ENCODE measurements at regions not wholly inside any gene's neighbourhood (a gene's known extent, or its start where the extent isn't known, plus 50 kb on each side); places are given as distances from the start of the nearest gene placed in this dataset.
"Not testable (repeated sequence)": the region's sequence is repeated elsewhere in the genome, so short reads cannot be mapped to it uniquely, and the experiment has no call there.

DNA sequence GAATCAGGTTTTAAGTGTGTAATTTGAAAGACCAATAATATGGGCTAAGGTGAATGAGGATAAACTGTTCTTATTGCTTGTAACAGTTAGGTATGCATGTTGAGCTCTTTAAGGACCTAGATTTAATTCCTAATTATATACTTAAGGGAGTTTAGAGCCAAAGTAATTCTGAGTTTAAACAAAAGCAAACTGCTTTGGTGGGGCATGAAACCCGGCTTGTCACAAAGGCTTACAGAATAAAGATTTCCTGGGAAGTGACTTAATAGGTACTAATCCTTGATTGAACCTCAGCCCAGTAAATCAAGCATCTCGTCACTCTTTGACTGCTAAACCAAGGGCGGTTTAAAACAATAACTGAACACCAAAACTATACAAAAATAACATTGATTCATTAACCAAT lies 1324.2 kb downstream of the RPA4 start:
- H3K4me3 Mint-ChIP-seq: no peak overlapping the region
- H3K4me1 Mint-ChIP-seq (ENCODE audit: low read depth): no peaks in the 10 kb centered on the region
- CTCF ChIA-PET: no interaction called here
- H3K9me3 Mint-ChIP-seq: no peaks in the 10 kb centered on the region
- DNase-seq (no peak), ATAC-seq (no peak)
- H3K27ac Mint-ChIP-seq: no peak overlapping the region
- POLR2A ChIA-PET: no interaction called here
- H3K27me3 Mint-ChIP-seq: no peaks in the 10 kb centered on the region
- intact Hi-C loops (cut with micrococcal nuclease): no loop called here
- H3K36me3 Mint-ChIP-seq (ENCODE audit: low read depth): no peaks in the 10 kb centered on the region
- TF ChIP-seq, protein P1, sequence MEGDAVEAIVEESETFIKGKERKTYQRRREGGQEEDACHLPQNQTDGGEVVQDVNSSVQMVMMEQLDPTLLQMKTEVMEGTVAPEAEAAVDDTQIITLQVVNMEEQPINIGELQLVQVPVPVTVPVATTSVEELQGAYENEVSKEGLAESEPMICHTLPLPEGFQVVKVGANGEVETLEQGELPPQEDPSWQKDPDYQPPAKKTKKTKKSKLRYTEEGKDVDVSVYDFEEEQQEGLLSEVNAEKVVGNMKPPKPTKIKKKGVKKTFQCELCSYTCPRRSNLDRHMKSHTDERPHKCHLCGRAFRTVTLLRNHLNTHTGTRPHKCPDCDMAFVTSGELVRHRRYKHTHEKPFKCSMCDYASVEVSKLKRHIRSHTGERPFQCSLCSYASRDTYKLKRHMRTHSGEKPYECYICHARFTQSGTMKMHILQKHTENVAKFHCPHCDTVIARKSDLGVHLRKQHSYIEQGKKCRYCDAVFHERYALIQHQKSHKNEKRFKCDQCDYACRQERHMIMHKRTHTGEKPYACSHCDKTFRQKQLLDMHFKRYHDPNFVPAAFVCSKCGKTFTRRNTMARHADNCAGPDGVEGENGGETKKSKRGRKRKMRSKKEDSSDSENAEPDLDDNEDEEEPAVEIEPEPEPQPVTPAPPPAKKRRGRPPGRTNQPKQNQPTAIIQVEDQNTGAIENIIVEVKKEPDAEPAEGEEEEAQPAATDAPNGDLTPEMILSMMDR (IDR thresholded peaks at IDR 0.05): no peak

DNA sequence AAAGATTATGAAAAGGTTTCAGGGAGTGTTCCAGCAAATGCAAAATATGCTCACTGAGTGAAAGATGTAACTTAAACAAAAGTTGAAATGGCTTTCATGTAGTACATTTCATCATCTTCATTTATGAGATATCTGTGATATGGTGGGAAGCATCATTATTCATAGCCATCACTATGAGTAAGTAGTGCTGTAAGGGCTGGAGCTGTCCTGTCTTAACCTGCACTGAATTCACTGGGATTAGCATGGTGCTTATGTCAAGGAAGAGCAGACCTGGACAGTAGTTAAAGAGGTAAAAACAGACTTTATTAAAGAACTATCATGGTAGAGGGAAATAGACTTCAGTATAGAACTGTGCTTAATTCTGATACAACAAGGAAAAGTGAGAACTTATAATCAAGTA lies 1347.3 kb downstream of the RPA4 start:
- intact Hi-C loops (cut with micrococcal nuclease): no loop called here
- ATAC-seq: no peak
- CTCF ChIA-PET: no interaction called here

DNA sequence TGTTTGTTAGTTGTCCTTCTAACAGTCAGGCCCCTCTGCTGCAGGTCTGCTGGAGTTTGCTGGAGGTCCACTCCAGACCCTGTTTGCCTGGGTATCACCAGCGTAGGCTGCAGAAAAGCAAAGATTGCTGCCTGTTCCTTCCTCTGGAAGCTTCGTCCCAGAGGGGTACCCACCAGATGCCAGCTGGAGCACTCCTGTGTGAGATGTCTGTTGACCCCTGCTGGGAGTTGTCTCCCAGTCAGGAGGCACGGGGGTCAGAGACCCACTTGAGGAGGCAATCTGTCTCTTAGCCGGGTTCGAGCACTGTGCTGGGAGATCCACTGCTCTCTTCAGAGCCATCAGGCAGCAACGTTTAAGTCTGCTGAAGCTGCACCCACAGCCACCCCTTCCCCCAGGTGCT lies 1356.4 kb downstream of the RPA4 start:
- H3K36me3 Mint-ChIP-seq (ENCODE audit: low read depth); H3K4me3 Mint-ChIP-seq; DNase-seq; H3K4me1 Mint-ChIP-seq (ENCODE audit: low read depth); ATAC-seq; POLR2A ChIA-PET; CTCF ChIA-PET; H3K27ac Mint-ChIP-seq; H3K27me3 Mint-ChIP-seq; intact Hi-C loops (cut with micrococcal nuclease); H3K9me3 Mint-ChIP-seq: not testable (repeated sequence)

More for the DNA sequence above, 1347.3 kb downstream of the RPA4 start:
- TF ChIP-seq, protein P1 (IDR thresholded peaks at IDR 0.05): no peak
- Mint-ChIP-seq H3K27me3 (no peaks in the 10 kb centered on the region), H3K4me3 (no peak overlapping the region), H3K9me3 (no peaks in the 10 kb centered on the region), H3K4me1 (ENCODE audit: low read depth) (no peaks in the 10 kb centered on the region), H3K27ac (no peak overlapping the region), H3K36me3 (ENCODE audit: low read depth) (no peaks in the 10 kb centered on the region)
- DNase-seq: no peak
- POLR2A ChIA-PET: no interaction called here

DNA sequence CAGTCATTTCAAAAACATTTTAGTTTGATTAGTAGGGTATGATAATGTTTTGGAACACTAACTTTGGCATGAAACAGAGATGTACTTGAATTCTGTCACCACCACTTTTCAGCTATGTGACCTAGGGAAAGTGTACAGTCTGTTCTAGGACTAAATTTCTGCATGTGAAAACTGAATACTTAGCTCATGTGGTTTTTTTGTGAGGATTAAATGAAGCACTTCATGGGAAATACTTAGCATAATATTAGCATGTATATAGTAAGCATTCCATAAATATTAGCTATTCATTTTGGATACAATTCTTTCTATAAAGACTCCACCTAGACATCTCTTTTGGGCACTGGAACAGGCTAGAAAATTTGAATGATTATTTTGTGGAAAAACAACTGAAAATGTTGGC lies 1379.4 kb downstream of the RPA4 start:
- CTCF ChIA-PET: no interaction called here
- intact Hi-C loops (cut with micrococcal nuclease): no loop called here
- TF ChIP-seq, protein P1 (IDR thresholded peaks at IDR 0.05): no peak
- no peak for ATAC-seq
- no peak for DNase-seq
- no peak overlapping the region for H3K27ac Mint-ChIP-seq
- no peaks in the 10 kb centered on the region for H3K4me1 Mint-ChIP-seq (ENCODE audit: low read depth)
- H3K9me3 Mint-ChIP-seq: peaks cover 2% of the 10 kb centered on the region
- H3K4me3 Mint-ChIP-seq: no peak overlapping the region
- POLR2A ChIA-PET: no interaction called here
- no peaks in the 10 kb centered on the region for H3K27me3 Mint-ChIP-seq
- no peaks in the 10 kb centered on the region for H3K36me3 Mint-ChIP-seq (ENCODE audit: low read depth)

DNA sequence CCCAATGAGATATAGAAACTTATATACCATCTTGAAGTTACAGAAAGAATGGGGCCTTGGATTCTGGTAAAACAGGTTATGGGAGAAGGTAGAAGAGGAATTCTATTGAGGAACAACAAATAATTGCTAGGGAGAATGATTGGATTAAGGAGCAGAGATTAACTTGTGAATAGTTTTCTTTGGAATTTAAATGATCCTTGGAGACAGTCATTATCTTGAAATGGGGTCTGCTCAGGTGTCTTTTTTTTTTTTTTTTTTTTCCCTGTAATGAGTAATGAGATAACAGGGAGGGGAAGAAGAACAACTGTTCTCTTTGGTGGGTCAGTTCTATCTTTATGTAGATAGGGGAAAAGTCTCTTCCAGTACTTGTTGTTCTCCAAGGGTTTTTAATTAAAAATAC lies 1406.0 kb downstream of the RPA4 start:
- POLR2A ChIA-PET: no interaction called here
- Mint-ChIP-seq H3K9me3 (no peaks in the 10 kb centered on the region), H3K4me3 (no peak overlapping the region), H3K27ac (no peak overlapping the region), H3K27me3 (no peaks in the 10 kb centered on the region), H3K36me3 (ENCODE audit: low read depth) (no peaks in the 10 kb centered on the region), H3K4me1 (ENCODE audit: low read depth) (no peaks in the 10 kb centered on the region)
- DNase-seq (no peak), ATAC-seq (no peak)
- TF ChIP-seq, protein P1 (IDR thresholded peaks at IDR 0.05): no peak
- CTCF ChIA-PET: no interaction called here
- intact Hi-C loops (cut with micrococcal nuclease): no loop called here

DNA sequence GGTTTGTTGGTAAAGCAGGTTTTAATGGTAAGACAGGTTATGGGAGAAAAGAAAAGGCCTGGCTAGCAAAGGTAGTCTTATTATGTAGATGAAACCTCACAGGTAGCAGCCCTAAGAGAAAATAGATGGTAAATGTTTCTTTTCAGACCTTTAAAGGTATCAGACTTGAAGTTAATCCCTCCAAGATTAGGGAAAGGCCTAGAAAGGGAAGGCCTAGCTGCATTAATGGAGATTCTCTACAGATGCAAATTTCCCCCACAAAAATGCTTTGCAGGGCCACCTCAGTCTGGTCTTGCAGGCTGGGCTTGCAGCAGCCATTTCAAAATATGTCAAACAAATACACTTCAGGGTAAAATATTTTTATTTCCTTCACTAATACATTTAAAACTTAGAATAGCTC lies 1410.6 kb downstream of the RPA4 start:
- Mint-ChIP-seq H3K9me3 (no peaks in the 10 kb centered on the region), H3K27me3 (no peaks in the 10 kb centered on the region), H3K36me3 (ENCODE audit: low read depth) (no peaks in the 10 kb centered on the region), H3K4me1 (ENCODE audit: low read depth) (no peaks in the 10 kb centered on the region), H3K27ac (no peak overlapping the region), H3K4me3 (no peak overlapping the region)
- POLR2A ChIA-PET: no interaction called here
- ATAC-seq (no peak), DNase-seq (no peak)
- intact Hi-C loops (cut with micrococcal nuclease): no loop called here
- TF ChIP-seq, protein P1 (IDR thresholded peaks at IDR 0.05): no peak
- CTCF ChIA-PET: no interaction called here

All from activated CD8-positive, alpha-beta T cell treated with anti-CD3 and anti-CD28 coated beads for 36 hours (primary cell).